K562 (cell line): ENCODE measurements at regions not wholly inside any gene's neighbourhood (a gene's known extent, or its start where the extent isn't known, plus 50 kb on each side); places are given as distances from the start of the nearest gene placed in this dataset.

Experiments
- ATAC-seq: fragments of 200-7000 bp; cut with Tn5 transposase; 3 replicates; pipeline ENCODE4 v1.9.1; 2020; ENCODE audit warnings: moderate library complexity
- BruUV-seq: library from RNA; stranded (reverse); fragments of 400-500 nt; replicated peaks from 2 replicates; lab custom pipeline; 2021; lab: Mats Ljungman, UMichigan
- CTCF ChIA-PET: fragments of 300-600 bp; formaldehyde crosslinking; extraction: SDS; loops from one replicate; lab custom pipeline; 2021; ENCODE audit warnings: low intra/inter-chr PET ratio; lab: Yijun Ruan, JAX
- POLR2A ChIA-PET: fragments of 300-600, 350-650 bp; sonication (Branson Sonifier 250); formaldehyde crosslinking; extraction: SDS; loops from one replicate; lab custom pipeline; 2021; ENCODE audit warnings: antibody characterized with exemption, inconsistent platforms; lab: Yijun Ruan, JAX
- DNase-seq, 4 experiments: peaks; one replicate each; pipeline versions ENCODE4 v3.0.0 to v3.0.0-alpha.2; 2011 to 2018; ENCODE audit warnings: low spot score in 3 of 4, mixed read lengths in 3 of 4; ENCODE audit errors: extremely low read depth in 1 of 4
- FAIRE-seq: peaks from 2 replicates; lab custom pipeline; 2011; peaks lifted over from hg19 to GRCh38; lab: Jason Lieb, UNC
- H2AFZ ChIP-seq: 2 replicates; pipeline ENCODE4 v1.6.0; 2011; ENCODE audit warnings: low read depth, low read length, control low read depth, inconsistent platforms
- H3K27ac ChIP-seq: fragments of 200-600 bp; 3 replicates; pipeline ENCODE4 v1.8.0; 2011; ENCODE audit warnings: low read depth, mild to moderate bottlenecking, control low read depth, inconsistent platforms, low read length, moderate library complexity, mixed read lengths; ENCODE audit errors: extremely low read depth
- H3K27me3 ChIP-seq, 2 experiments: fragments of 300-600 bp in 1 of 2; 2 replicates in 1 of 2; 3 replicates in 1 of 2; pipeline versions ENCODE4 v1.6.0 to v1.8.0; 2011; ENCODE audit warnings: inconsistent platforms in 2 of 2, low read length in 2 of 2, mild to moderate bottlenecking in 1 of 2, mixed read lengths in 1 of 2, moderate library complexity in 1 of 2; ENCODE audit not compliant: control insufficient read depth in 2 of 2, insufficient read depth in 2 of 2
- H3K36me3 ChIP-seq: fragments of 300-600 bp; 3 replicates; pipeline ENCODE4 v1.8.0; 2011; ENCODE audit warnings: mild to moderate bottlenecking, low read length, inconsistent platforms; ENCODE audit not compliant: control insufficient read depth, insufficient read depth
- H3K4me1 ChIP-seq, 2 experiments: fragments of 200-600 bp in 1 of 2; replicated peaks in 1 of 2; 2 replicates in 1 of 2; 3 replicates in 1 of 2; pipeline versions ENCODE4 v1.5.1 to v1.8.0; 2011; ENCODE audit warnings: inconsistent platforms in 2 of 2, low read length in 2 of 2, mild to moderate bottlenecking in 1 of 2, mixed read lengths in 1 of 2, moderate library complexity in 1 of 2; ENCODE audit not compliant: control insufficient read depth in 2 of 2, insufficient read depth in 2 of 2
- H3K4me2 ChIP-seq: 2 replicates; pipeline ENCODE4 v1.6.1; 2011; ENCODE audit warnings: low read length, control low read depth, inconsistent platforms, mixed read lengths; ENCODE audit not compliant: insufficient read depth
- H3K4me3 ChIP-seq: fragments of 200-600 bp; sonication (generic), shearing (Covaris generic); 2 replicates; pipeline ENCODE4 v1.5.1; 2016; ENCODE audit warnings: control low read depth, inconsistent platforms
- H3K79me2 ChIP-seq: fragments of 200-600 bp; 3 replicates; pipeline ENCODE4 v1.8.0; 2011; ENCODE audit warnings: low read length, inconsistent platforms; ENCODE audit not compliant: control insufficient read depth, insufficient read depth
- H3K9ac ChIP-seq, 2 experiments: 2 replicates each; pipeline versions ENCODE4 v1.6.0 to v1.6.1; 2011; ENCODE audit warnings: low read depth in 2 of 2, low read length in 2 of 2, control low read depth in 1 of 2, inconsistent platforms in 1 of 2, mild to moderate bottlenecking in 1 of 2, mixed read lengths in 1 of 2; ENCODE audit not compliant: insufficient read depth in 1 of 2
- H3K9me1 ChIP-seq: one replicate; pipeline ENCODE4 v1.6.0; 2011; ENCODE audit warnings: inconsistent platforms, mild to moderate bottlenecking, low read length, moderate library complexity; ENCODE audit not compliant: control insufficient read depth, insufficient read depth
- H3K9me3 ChIP-seq: replicated peaks from 2 replicates; pipeline ENCODE4 v1.5.1; 2011; ENCODE audit warnings: low read depth, low read length, inconsistent platforms; ENCODE audit not compliant: control insufficient read depth, insufficient read depth
- H4K20me1 ChIP-seq: replicated peaks from 2 replicates; pipeline ENCODE4 v1.6.1; 2011; ENCODE audit warnings: low read length, inconsistent platforms, mixed read lengths; ENCODE audit not compliant: control insufficient read depth, insufficient read depth
- ARID2 ChIP-seq: fragments of 450-650 bp; IDR thresholded peaks from 2 replicates; pipeline ENCODE4 v1.6.1; 2017; ENCODE audit warnings: antibody characterized with exemption, mild to moderate bottlenecking
- HIVEP1 ChIP-seq: fragments of 250-450 bp; sonication (Bioruptor Pico); IDR thresholded peaks from 2 replicates; pipeline ENCODE4 v1.4.0; 2020; ENCODE audit warnings: mild to moderate bottlenecking
- ILF3 ChIP-seq: fragments of 450-650 bp; IDR thresholded peaks from 2 replicates; pipeline ENCODE4 v1.6.1; 2018; ENCODE audit warnings: antibody characterized with exemption, mild to moderate bottlenecking, moderate library complexity, borderline replicate concordance
- NRF1 ChIP-seq, 2 experiments: fragments of 450-650 bp; IDR thresholded peaks in 1 of 2; conservative IDR thresholded peaks in 1 of 2; 2 replicates each; pipeline ENCODE4 v1.6.1; 2014; ENCODE audit warnings: mild to moderate bottlenecking in 2 of 2
- NUFIP1 ChIP-seq: fragments of 450-650 bp; IDR thresholded peaks from 2 replicates; pipeline ENCODE4 v1.6.1; 2018; ENCODE audit not compliant: partially characterized antibody
- TGIF2 ChIP-seq: sonication (generic); formaldehyde crosslinking; IDR thresholded peaks from 2 replicates; pipeline ENCODE4 v1.8.1; 2022; ENCODE audit warnings: mild to moderate bottlenecking, missing genetic modification reagents, moderate library complexity
- WHSC1 ChIP-seq: IDR thresholded peaks from one replicate; pipeline ENCODE4 v1.6.1; 2012; ENCODE audit warnings: low read length, control low read depth, inconsistent platforms
- ZFP30 ChIP-seq: fragments of 250-450 bp; sonication (Bioruptor Pico); IDR thresholded peaks from 2 replicates; pipeline ENCODE4 v1.8.0; 2022; ENCODE audit warnings: moderate library complexity, mild to moderate bottlenecking, inconsistent platforms, borderline replicate concordance
- ZNF239 ChIP-seq: fragments of 250-450 bp; sonication (Bioruptor Pico); IDR thresholded peaks from 2 replicates; pipeline ENCODE4 v1.4.0; 2020; ENCODE audit warnings: mild to moderate bottlenecking
- ZNF3 ChIP-seq: fragments of 250-450 bp; sonication (Bioruptor Pico); IDR thresholded peaks from 2 replicates; pipeline ENCODE4 v1.5.0; 2021; ENCODE audit warnings: mild to moderate bottlenecking, moderate library complexity
- ZNF324 ChIP-seq: fragments of 250-450 bp; sonication (Bioruptor Pico); IDR thresholded peaks from 2 replicates; pipeline ENCODE4 v1.4.0; 2020; ENCODE audit warnings: mild to moderate bottlenecking
- ZNF431 ChIP-seq: sonication (generic); formaldehyde crosslinking; IDR thresholded peaks from 2 replicates; pipeline ENCODE4 v1.8.0; 2022; ENCODE audit warnings: mild to moderate bottlenecking, missing genetic modification reagents
- ZNF507 ChIP-seq: conservative IDR thresholded peaks from 2 replicates; pipeline ENCODE4 v1.6.1; 2017; ENCODE audit warnings: missing genetic modification characterization, missing compliant biosample characterization
- ZNF740 ChIP-seq, 3 experiments: fragments of 200-800 bp in 1 of 3; sonication (Bioruptor generic) in 1 of 3; sonication (generic) in 1 of 3; formaldehyde crosslinking in 1 of 3; IDR thresholded peaks; 2 replicates each; pipeline versions ENCODE4 v1.6.1 to v1.8.0; 2016 to 2022; ENCODE audit warnings: mild to moderate bottlenecking in 2 of 3, missing compliant biosample characterization in 2 of 3, missing genetic modification characterization in 2 of 3, missing genetic modification reagents in 1 of 3
- ZNF830 ChIP-seq: fragments of 250-450 bp; sonication (Bioruptor Pico); IDR thresholded peaks from 2 replicates; pipeline ENCODE4 v1.5.0; 2021; ENCODE audit warnings: mild to moderate bottlenecking
- ZSCAN29 ChIP-seq: fragments of 450-650 bp; IDR thresholded peaks from 2 replicates; pipeline ENCODE4 v1.6.1; 2017
- WGBS: fragments of 100-300 bp; shearing (Covaris generic); methylation state at CpG from one replicate; pipeline ENCODE4 v1.1.6; 2016; ENCODE audit warnings: low coverage, mixed read lengths; ENCODE audit not compliant: insufficient coverage; ENCODE audit errors: missing lambda C conversion rate; 5-methylcytosine and 5-hydroxymethylcytosine counted together
- in situ Hi-C: fragments of 300-500 bp; cut with MboI; formaldehyde crosslinking; loops from 4 replicates; pipeline ENCODE4 v1.15.0; 2018; ENCODE audit warnings: inconsistent platforms, mixed read lengths
- intact Hi-C: fragments of 100-400 bp; cut with micrococcal nuclease; formaldehyde crosslinking; loops from 2 replicates; pipeline ENCODE4 v1.14.2; 2022

- Histone ChIP-seq H3K4me2 (no peak overlapping the region), H3K9me1 (no peaks in the 10 kb centered on the region), H3K36me3 (no peaks in the 10 kb centered on the region), H3K27ac (no peak overlapping the region), H4K20me1 (0 out of 2 replicates have a peak, but pooled peaks cover 4% of the 10 kb centered on the region), H2AFZ (no peak overlapping the region), H3K4me3 (no peak overlapping the region), H3K79me2 (no peaks in the 10 kb centered on the region), H3K9me3 (no peaks in the 10 kb centered on the region), H3K27me3 (peaks cover 0 to 12% of the 10 kb centered on the region in 2 experiments; a peak in 1 of 5 replicates), H3K9ac (no peak overlapping the region), H3K4me1 (no peaks in the 10 kb centered on the region)
- DNase-seq: no peak
- CTCF ChIA-PET: no interaction called here
- intact Hi-C loops (loop anchor here (10.0 kb wide), 1 partner anchor 507 kb away; no protein-coding TSS in a partner anchor), in situ Hi-C loops (no loop called here)
- POLR2A ChIA-PET: interaction anchor here (0.7 kb wide), 1 partner anchor 8 kb away, joined by 3 read pairs; no protein-coding TSS in a partner anchor
- WGBS: 4% methylated on average over 5 of the region's 5 CpGs
- no peak for TF ChIP-seq ZNF431 (CRISPR knock-in tag)
- no peak for TF ChIP-seq ARID2
- TF ChIP-seq ILF3: no peak
- TF ChIP-seq ZNF740 (CRISPR knock-in tag; IDR thresholded peaks at IDR 0.05): no peak
- no peak for TF ChIP-seq ZNF740 (tag; IDR thresholded peaks at IDR 0.05)
- no peak for TF ChIP-seq NRF1 (conservative IDR thresholded peaks at IDR 0.05 in 1 of 2, IDR thresholded peaks at IDR 0.05 in 1 of 2)
- TF ChIP-seq ZSCAN29: no peak
- no peak for TF ChIP-seq ZNF324
- TF ChIP-seq HIVEP1 (CRISPR knock-in tag): no peak
- TF ChIP-seq NUFIP1: no peak
- TF ChIP-seq TGIF2 (CRISPR knock-in tag): no peak
- TF ChIP-seq WHSC1: no peak
- TF ChIP-seq ZNF830: no peak
- no peak for TF ChIP-seq ZNF507 (tag)
- TF ChIP-seq ZNF239: no peak
- no peak for TF ChIP-seq ZFP30 (CRISPR knock-in tag)
- no peak for TF ChIP-seq ZNF3 (CRISPR knock-in tag)
- no TSS peak for BruUV-seq
- no peak for ATAC-seq
- no peak for FAIRE-seq
These were observed 169.2 kb upstream of the NCAM1 start for GRCh38 chr11:112792070-112792469.
